ENCODE measurements at regions not wholly inside any gene's neighbourhood (a gene's known extent, or its start where the extent isn't known, plus 50 kb on each side); places are given as distances from the start of the nearest gene placed in this dataset.

- TF ChIP-seq TAF1 (IDR thresholded peaks at IDR 0.05; ENCODE audit: borderline replicate concordance, insufficient read depth, low read length) (no peak), POLR2AphosphoS5 (IDR thresholded peaks at IDR 0.05; ENCODE audit: low read depth, low read length) (no peak), SIN3A (IDR thresholded peaks at IDR 0.05; ENCODE audit: borderline replicate concordance, insufficient read depth, low read length) (no peak), FOXP2 (optimal IDR thresholded peaks at IDR 0.05; ENCODE audit: borderline replicate concordance, extremely low read depth, extremely low read length, insufficient read depth) (no peak), REST (IDR thresholded peaks at IDR 0.05; ENCODE audit: insufficient read depth in 1 of 2, low read depth in 2 of 2, low read length in 2 of 2) (no peak)
These were observed 72.3 kb downstream of the FAM76B start for GRCh38 chr11:95717314-95717713.

GRCh38 chr11:95716266-95716665, 73.3 kb downstream of the FAM76B start:
- no peak for TF ChIP-seq SIN3A (IDR thresholded peaks at IDR 0.05; ENCODE audit: borderline replicate concordance, insufficient read depth, low read length)
- no peak for TF ChIP-seq FOXP2 (optimal IDR thresholded peaks at IDR 0.05; ENCODE audit: borderline replicate concordance, extremely low read depth, extremely low read length, insufficient read depth)

- TF ChIP-seq SIN3A (IDR thresholded peaks at IDR 0.05; ENCODE audit: borderline replicate concordance, insufficient read depth, low read length): no peak
- TF ChIP-seq REST (IDR thresholded peaks at IDR 0.05; ENCODE audit: insufficient read depth in 1 of 2, low read depth in 2 of 2, low read length in 2 of 2): no peak
- TF ChIP-seq POLR2AphosphoS5 (IDR thresholded peaks at IDR 0.05; ENCODE audit: low read depth, low read length): no peak
- no peak for TF ChIP-seq FOXP2 (optimal IDR thresholded peaks at IDR 0.05; ENCODE audit: borderline replicate concordance, extremely low read depth, extremely low read length, insufficient read depth)
- TF ChIP-seq TAF1 (IDR thresholded peaks at IDR 0.05; ENCODE audit: borderline replicate concordance, insufficient read depth, low read length): no peak
These were observed 73.8 kb downstream of the FAM76B start for GRCh38 chr11:95715777-95716241.

- TF ChIP-seq REST (IDR thresholded peaks at IDR 0.05; ENCODE audit: insufficient read depth in 1 of 2, low read depth in 2 of 2, low read length in 2 of 2) (no peak), SIN3A (IDR thresholded peaks at IDR 0.05; ENCODE audit: borderline replicate concordance, insufficient read depth, low read length) (no peak), FOXP2 (optimal IDR thresholded peaks at IDR 0.05; ENCODE audit: borderline replicate concordance, extremely low read depth, extremely low read length, insufficient read depth) (no peak), POLR2AphosphoS5 (IDR thresholded peaks at IDR 0.05; ENCODE audit: low read depth, low read length) (no peak), TAF1 (IDR thresholded peaks at IDR 0.05; ENCODE audit: borderline replicate concordance, insufficient read depth, low read length) (no peak)
These were observed 74.5 kb downstream of the FAM76B start for GRCh38 chr11:95714843-95715776.

- no peak for TF ChIP-seq FOXP2 (optimal IDR thresholded peaks at IDR 0.05; ENCODE audit: borderline replicate concordance, extremely low read depth, extremely low read length, insufficient read depth)
- TF ChIP-seq TAF1 (IDR thresholded peaks at IDR 0.05; ENCODE audit: borderline replicate concordance, insufficient read depth, low read length): no peak
- no peak for TF ChIP-seq POLR2AphosphoS5 (IDR thresholded peaks at IDR 0.05; ENCODE audit: low read depth, low read length)
- no peak for TF ChIP-seq REST (IDR thresholded peaks at IDR 0.05; ENCODE audit: insufficient read depth in 1 of 2, low read depth in 2 of 2, low read length in 2 of 2)
These were observed 76.2 kb downstream of the FAM76B start for GRCh38 chr11:95713428-95713827.
